GM18499 (cell line): ENCODE measurements at regions not wholly inside any gene's neighbourhood (a gene's known extent, or its start where the extent isn't known, plus 50 kb on each side); places are given as distances from the start of the nearest gene placed in this dataset.

Experiments used
- ATAC-seq: cut with Tn5 transposase; IDR thresholded peaks from one replicate; pipeline ENCODE4 v1.9.1; 2021; ENCODE audit warnings: moderate number of reproducible peaks; ENCODE audit not compliant: insufficient read depth, unreplicated experiment

DNA sequence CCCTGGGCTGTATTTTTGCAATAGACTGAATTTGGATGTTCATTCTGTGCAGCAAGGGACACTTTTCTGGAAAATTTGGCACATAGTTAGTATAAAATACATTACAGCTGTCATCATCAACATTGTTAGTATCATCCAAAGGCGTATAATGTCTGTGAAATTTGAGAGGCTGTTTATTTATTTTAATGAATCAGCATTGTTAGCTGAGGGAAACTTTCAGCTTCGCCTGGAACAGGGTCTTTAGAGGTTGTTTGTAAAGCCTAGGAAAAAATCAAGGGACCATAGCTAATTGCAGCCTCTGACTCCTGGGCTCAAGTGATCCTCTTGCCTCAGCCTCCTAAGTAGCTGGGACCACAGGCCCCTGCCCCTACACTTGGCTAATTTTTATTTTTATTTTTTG, 106.8 kb upstream of the USP24 start:
- no peak for ATAC-seq

- no peak for ATAC-seq
Measured at GRCh38 chr1:55320891-55321290, 105.7 kb upstream of the USP24 start.

DNA sequence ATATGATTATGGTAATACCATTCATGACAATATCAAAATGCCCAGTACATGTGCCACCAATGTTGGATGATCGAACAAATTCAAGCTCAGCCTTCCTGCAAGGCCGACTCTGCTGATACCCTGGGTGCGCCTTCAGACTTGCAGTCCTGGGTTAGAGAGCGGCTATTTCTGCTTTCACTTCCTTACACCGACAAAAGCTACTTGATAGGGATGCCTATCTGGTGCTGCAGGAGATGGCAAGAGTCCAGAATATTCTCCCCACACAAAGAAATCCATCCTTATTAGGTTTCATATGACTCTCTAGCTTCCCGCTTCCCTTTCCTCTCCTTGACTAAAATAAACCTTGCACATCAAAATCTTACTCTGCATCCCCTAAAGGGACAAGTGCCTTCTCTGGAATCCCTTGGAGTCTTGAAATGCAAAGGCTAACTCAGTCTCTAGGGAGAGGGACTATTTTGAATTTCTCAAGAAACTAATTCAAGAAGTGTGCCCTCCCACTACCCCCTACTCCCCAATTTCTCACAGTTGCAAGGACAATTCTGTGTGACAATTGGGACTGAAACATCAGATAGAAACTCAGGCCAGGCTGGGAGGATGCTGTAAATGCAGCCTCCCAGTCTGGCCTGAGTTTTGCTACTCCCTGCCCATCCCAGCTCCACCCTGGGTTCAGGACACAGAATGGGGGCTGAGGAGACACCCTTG, 103.1 kb upstream of the USP24 start:
- ATAC-seq, result no peak

- ATAC-seq, result no peak
Measured at GRCh38 chr1:55317673-55318072, 102.5 kb upstream of the USP24 start.

DNA sequence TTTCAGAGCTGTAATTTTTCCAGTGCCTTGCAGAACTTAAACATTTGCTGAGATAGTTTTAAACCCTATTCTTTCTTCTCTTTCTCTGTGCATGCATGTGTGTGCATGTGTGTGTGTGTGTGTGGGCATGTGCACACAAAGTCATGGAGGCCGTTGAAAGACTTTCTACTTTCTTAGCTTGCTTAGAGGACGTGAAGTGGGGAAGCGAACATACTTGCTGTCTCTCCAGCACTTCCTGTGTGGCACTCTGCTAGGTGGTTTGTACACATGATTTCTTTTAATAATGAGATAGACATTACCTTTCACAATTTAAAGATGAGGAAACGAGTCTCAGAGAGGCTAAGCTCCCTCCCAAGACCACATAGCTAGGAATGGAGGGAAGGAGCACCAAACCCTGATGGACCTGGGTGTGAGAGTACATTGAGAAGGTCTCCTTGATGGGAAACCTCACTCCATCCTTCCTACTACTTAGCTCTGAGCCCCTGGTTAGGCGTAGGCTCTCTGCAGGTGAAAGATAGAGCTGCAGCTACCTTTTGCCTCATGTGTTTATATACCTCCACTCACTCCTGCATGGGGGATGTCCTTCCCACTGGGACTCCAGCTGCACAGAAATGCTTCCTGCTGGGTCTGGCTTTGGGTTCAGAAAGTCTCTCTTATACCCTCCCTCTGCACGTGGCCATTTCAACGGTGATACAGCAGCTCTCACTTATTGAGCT, 101.9 kb upstream of the USP24 start:
- no peak for ATAC-seq

DNA sequence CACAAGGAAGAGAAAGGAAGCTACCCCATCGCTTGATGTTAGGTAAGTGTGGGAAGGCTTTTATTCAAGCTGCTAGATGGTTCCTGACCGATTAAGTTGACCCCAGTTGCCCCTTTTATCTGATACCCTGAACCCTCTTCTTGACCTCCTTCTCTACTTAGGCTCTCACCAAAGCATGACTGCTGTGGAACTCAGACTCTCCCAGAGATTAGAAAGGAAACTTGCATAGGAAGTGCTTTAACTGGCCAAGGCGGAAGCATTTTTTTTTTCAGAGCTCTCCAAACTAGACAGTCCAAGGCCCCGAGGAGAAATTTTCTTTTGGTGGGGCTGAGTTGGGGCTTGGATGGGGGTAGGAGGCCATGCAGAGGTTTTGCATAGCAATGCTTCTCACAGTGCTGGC, 101.3 kb upstream of the USP24 start:
- no peak for ATAC-seq

- no peak for ATAC-seq
Measured at GRCh38 chr1:55315552-55315951, 100.4 kb upstream of the USP24 start.

GRCh38 chr1:55314740-55315139, 99.6 kb upstream of the USP24 start:
- no peak for ATAC-seq

- no peak for ATAC-seq
Measured at GRCh38 chr1:55313903-55314302, 98.7 kb upstream of the USP24 start.

DNA sequence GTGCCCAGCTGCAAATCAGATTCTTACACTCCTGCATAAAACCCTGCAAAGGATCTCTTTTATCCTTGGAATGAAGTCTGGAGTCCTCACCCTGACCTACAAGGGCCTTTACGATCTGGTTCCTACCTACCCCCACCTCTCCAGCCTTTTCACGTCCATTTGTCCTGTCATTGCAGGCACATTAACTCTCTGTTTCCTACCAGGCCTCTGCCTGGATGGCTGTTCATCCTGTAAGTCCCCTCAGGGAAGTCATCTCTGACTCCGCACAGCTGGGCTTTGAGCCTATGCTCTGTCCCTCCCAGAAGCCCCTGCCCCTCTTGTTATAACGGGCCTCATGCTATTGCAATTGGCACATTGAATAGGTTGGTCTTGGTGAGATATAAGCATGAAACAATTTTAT, 96.8 kb upstream of the USP24 start:
- no peak for ATAC-seq

- no peak for ATAC-seq
Measured at GRCh38 chr1:55311057-55311641, 96.0 kb upstream of the USP24 start.

GRCh38 chr1:55310505-55310971, 95.4 kb upstream of the USP24 start:
- no peak for ATAC-seq

GRCh38 chr1:55309786-55310504, 94.8 kb upstream of the USP24 start:
- ATAC-seq, result no peak

- no peak for ATAC-seq
Measured at GRCh38 chr1:55309053-55309452, 93.9 kb upstream of the USP24 start.

DNA sequence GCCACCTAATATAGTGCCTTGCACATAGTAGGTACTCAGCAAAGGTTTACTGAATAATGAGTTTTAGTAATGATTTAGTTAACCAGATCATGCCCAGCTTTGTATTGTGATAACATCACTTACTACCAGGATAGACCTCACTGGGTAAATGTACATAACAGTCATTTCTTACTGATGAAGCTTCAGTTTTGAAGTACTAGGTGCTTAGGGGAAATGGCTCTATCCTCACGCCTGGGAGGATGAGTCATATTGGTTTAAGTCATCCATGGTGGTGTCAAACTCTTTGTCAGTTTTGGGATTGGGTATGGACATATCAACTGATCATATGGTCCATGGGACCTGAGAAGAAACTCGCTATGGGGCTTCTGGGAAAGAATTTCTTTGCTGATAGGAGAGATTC, 90.6 kb upstream of the USP24 start:
- ATAC-seq, result no peak

GRCh38 chr1:55304229-55304740, 89.1 kb upstream of the USP24 start:
- no peak for ATAC-seq

- no peak for ATAC-seq
Measured at GRCh38 chr1:55302972-55303371, 87.8 kb upstream of the USP24 start.

DNA sequence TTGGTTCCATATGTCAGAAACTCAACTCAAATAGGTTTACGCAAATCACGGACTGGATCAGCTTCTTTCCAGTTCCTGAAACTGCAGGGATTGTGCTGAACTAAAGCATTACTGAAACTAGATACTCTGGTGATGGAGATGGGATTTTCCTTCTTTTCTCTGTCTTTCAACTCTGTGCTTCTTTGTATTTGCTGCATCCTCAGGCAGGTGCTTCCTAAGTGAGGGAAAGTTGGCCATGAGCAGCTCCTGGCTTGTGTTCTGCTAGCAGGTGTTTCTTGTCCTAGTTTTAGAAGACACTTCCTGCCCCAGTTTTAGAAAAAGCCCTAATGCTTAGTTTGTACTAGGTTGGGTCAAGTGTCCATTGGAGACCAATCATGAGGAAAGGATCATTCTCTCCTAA, 86.7 kb upstream of the USP24 start:
- no peak for ATAC-seq

DNA sequence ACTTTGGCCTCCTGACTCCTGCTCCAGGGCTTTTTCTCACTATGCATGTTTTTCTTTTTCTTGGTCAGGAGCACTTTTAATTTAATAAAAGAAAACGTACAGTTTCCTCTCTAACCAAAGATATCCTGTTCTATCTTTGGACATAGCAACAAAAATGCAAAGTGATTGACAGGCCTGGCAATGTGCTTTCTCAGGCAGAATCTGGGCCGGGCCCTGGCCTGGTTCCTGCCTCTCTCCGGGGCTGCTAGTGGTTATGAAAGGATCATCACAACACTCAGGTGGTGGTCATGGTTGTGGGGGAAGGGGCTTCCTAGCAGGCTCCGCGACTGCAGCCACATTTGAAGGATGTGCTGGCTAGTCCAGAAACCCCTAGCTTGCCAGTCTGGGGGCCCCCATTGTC, 85.8 kb upstream of the USP24 start:
- no peak for ATAC-seq

- no peak for ATAC-seq
Measured at GRCh38 chr1:55298167-55298894, 83.2 kb upstream of the USP24 start.
